ENCODE measurements at regions not wholly inside any gene's neighbourhood (a gene's known extent, or its start where the extent isn't known, plus 50 kb on each side); places are given as distances from the start of the nearest gene placed in this dataset.
"Not testable (repeated sequence)": the region's sequence is repeated elsewhere in the genome, so short reads cannot be mapped to it uniquely, and the experiment has no call there.

GRCh38 chr5:126020770-126021169 is 402.4 kb upstream of the GRAMD2B start:
- DNase-seq = no peak

GRCh38 chr5:126023994-126024441 is 399.2 kb upstream of the GRAMD2B start:
- DNase-seq = no peak

GRCh38 chr5:126027149-126027548 is 396.1 kb upstream of the GRAMD2B start:
- DNase-seq = no peak

GRCh38 chr5:126027652-126028051 is 395.6 kb upstream of the GRAMD2B start:
- no peak for DNase-seq

- DNase-seq = no peak
Observed at GRCh38 chr5:126028336-126028735, 394.9 kb upstream of the GRAMD2B start.

- DNase-seq = not testable (repeated sequence)
Observed at GRCh38 chr5:126029282-126029681, 393.9 kb upstream of the GRAMD2B start.

- no peak for DNase-seq
Observed at GRCh38 chr5:126030698-126031097, 392.5 kb upstream of the GRAMD2B start.

- no peak for DNase-seq
Observed at GRCh38 chr5:126031989-126032716, 391.1 kb upstream of the GRAMD2B start.

GRCh38 chr5:126043688-126044087 is 379.5 kb upstream of the GRAMD2B start:
- no peak for DNase-seq

- peak; percentile 88 for DNase-seq
Observed at GRCh38 chr5:126044111-126044668, 379.0 kb upstream of the GRAMD2B start.

- DNase-seq = no peak
Observed at GRCh38 chr5:126044931-126045565, 378.2 kb upstream of the GRAMD2B start.

GRCh38 chr5:126046318-126046717 is 376.9 kb upstream of the GRAMD2B start:
- no peak for DNase-seq

GRCh38 chr5:126046846-126047571 is 376.2 kb upstream of the GRAMD2B start:
- peak; percentile 10 for DNase-seq

GRCh38 chr5:126052120-126052519 is 371.1 kb upstream of the GRAMD2B start:
- no peak for DNase-seq

- DNase-seq = no peak
Observed at GRCh38 chr5:126052791-126053190, 370.4 kb upstream of the GRAMD2B start.

- DNase-seq = no peak
Observed at GRCh38 chr5:126053630-126054029, 369.6 kb upstream of the GRAMD2B start.

GRCh38 chr5:126054577-126055347 is 368.4 kb upstream of the GRAMD2B start:
- DNase-seq = no peak

GRCh38 chr5:126055348-126055729 is 367.9 kb upstream of the GRAMD2B start:
- DNase-seq = no peak

- no peak for DNase-seq
Observed at GRCh38 chr5:126056352-126056751, 366.9 kb upstream of the GRAMD2B start.

- DNase-seq = no peak
Observed at GRCh38 chr5:126056851-126057622, 366.2 kb upstream of the GRAMD2B start.

- not testable (repeated sequence) for DNase-seq
Observed at GRCh38 chr5:126058392-126058791, 364.8 kb upstream of the GRAMD2B start.

Data from tongue (tissue), 1 donor.